Right ventricle myocardium inferior (tissue), 1 donor: ENCODE measurements at regions not wholly inside any gene's neighbourhood (a gene's known extent, or its start where the extent isn't known, plus 50 kb on each side); places are given as distances from the start of the nearest gene placed in this dataset.

Source experiments
- ATAC-seq: fragments of 200-7000 bp; cut with Tn5 transposase; one replicate; pipeline ENCODE4 v1.9.1; 2020; ENCODE audit warnings: mild to moderate bottlenecking, moderate library complexity
- DNase-seq: peaks from one replicate; pipeline ENCODE4 v3.0.0; 2021; ENCODE audit errors: missing footprints
- intact Hi-C: fragments of 100-400 bp; cut with DNase I; formaldehyde crosslinking; loops from one replicate; pipeline ENCODE4 v1.11.0; 2022
- donor health status: DM: no; HTN: yes; CAD: no; lungs with severe emphysema.

DNA sequence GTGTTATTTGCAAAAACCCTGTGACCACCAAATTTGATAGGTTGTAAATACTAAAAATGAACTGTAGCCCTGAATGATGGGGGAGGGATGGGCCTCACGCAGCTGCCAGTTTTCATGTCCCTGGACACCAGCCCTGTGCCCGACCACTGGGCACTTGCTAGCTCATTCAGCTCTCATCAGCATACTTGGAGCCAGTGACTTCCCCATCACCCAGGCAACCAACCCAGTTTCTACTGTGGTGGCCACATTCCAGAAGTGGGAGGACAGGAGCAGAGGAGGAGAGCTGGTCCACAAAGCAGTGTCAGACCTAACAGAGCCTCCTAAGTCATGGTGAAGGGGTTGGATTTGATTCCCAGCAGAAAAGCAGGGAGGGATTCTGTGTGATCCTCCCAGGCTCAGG lies 128.2 kb downstream of the CPEB2 start:
- DNase-seq (no peak), ATAC-seq (no peak)
- intact Hi-C loops, result no loop called here

DNA sequence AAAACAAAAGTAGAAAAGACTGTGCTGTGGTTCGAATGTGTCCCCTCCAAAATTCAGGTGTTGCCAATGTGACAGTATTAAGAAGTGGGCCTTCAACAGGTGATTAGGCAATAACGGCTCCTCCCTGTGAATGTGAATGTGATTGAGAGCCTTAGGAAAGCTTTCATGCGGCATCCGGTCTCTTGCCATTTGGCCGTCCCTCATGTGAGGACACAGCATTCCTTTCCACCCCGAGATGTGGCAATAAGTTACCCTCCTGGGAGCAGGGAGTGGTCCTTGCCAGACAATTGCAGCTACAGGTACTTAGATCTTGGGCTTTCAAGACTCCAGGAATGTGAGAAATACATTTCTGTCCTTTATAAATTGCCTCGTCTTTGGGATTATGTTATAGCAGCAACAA lies 129.3 kb downstream of the CPEB2 start:
- ATAC-seq, result no peak
- DNase-seq, result no peak
- intact Hi-C loops, result no loop called here

DNA sequence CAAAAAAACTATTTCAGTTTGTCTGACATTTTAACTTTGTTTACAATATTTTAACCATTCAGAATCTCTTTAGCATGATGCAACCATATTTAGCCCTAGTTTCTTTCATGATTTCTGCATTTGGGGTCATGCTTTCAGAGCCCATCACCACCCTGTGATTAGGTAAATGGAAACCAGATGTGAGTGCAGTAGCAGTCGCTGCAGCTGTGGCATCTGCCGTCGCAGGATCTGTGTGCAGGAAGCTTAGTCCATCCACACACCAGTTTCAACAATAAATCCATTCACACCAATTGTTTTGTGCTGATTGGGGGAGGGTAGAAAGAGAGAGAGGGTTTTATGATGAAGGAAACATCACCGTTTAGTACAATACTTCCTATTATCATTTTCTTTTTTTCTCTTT lies 130.5 kb downstream of the CPEB2 start:
- intact Hi-C loops, result no loop called here
- ATAC-seq (no peak), DNase-seq (no peak)

DNA sequence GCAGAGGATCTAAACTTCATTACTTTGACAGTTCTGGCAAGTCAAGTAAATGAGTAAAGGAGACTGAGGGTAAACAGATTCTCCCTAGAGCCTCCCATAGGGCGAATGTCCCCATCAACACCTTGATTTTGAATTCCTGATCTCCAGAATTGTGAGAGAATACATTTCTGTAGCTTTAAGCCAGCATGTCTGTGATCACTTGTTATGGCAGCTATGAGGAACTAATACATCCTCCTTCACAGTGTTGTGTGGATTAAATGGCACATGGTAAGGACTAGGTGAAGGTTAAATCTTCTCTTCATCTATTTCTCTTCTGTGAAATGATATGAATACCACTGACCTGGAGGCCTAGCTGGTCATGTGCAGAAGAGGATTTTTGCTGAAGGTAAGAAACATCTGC lies 137.3 kb downstream of the CPEB2 start:
- DNase-seq, result no peak
- no peak for ATAC-seq
- intact Hi-C loops, result no loop called here

DNA sequence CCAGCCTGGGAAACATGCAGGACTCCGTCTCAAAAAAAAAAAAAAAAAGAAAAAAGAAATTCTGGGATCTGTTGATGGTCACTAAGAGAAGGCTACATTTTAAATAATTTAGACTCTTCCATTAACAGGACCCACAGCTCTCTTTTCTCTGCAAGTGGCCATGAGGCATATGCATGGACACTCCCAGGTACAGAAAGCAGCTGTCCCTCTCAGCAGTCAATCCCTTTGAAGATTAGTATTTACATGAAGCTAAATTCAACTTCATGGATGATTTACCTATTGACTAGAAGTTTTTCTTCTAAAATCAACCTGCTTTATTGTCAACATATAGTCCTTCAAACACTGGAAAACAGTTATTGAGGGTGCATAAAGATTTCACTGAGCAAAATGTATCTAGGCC lies 139.9 kb downstream of the CPEB2 start:
- ATAC-seq (no peak), DNase-seq (no peak)
- intact Hi-C loops, result loop anchor here (5.0 to 10.0 kb wide), 2 partner anchors 75 to 513 kb away; partner anchors contain the start of gene FBXL5

DNA sequence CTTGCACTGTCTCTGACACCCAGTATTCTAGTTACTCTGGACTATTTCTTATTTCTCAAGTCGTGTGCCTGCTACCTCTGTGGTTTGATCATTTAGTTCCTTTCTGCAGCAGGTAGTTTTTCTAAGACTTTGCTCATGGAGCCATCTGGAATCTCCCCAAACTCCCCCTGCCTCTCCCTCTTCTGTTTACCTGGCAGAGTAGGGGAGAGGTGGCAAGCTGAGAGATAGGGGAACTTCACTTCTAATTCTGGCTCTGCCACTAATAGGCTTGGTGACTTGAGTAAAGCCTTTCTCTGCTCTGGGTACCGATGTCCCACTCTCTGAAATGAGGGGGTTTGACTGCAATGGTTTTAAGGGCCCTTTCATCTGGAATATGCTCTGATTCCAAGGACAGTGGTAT lies 141.3 kb downstream of the CPEB2 start:
- intact Hi-C loops, result loop anchor here (5.0 to 10.0 kb wide), 2 partner anchors 76 to 511 kb away; partner anchors contain the start of gene FBXL5
- DNase-seq (no peak), ATAC-seq (no peak)

DNA sequence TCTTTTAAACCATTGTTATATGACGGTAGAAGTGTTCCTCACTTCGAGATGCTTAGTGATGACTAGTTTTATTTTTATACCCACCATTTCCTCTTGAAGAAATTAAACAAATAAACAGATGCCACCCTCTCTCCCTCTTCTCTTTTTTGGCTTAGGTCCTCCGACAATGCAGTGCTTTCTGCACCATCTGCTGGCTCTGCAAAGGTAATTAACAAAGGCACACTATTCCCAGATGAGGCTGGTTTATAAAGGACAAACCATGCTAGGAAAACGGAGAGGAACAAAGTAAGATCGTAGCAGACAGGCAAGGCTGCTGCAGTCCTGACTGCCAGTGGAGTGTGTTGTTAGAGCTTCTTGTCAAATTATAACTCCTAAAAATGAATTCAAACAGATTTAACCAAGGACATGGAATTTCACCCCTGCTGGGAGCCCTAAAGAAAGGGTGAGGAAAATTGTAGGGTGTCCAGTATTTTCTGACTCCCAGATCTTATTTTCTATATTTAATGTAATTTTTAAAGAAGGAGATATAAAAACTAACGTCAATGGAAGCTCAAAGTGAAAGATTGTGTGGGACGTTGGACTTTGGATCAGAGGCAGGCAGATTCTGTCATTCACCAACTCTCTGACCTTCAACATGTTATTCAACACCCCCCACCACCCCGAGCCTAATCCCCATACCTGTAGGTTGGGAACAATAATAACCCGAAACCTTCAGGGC lies 142.1 kb downstream of the CPEB2 start:
- ATAC-seq, result no peak

DNA sequence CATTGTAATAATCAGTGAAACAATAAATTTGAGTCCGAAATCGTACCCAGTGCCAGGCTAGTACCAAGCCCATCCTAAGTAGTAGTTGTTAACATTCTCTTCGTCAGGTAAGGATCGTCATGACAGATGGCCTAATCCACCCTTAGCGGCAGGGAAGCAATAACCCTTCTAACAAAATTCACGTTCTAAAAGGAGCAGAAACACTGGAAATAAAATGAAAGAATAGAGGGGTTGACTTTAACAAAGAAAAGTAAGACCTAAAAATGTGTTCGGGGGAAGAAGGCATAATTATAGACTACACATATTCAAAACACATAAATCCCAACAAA lies 142.7 kb downstream of the CPEB2 start:
- no peak for DNase-seq
- ATAC-seq, result no peak
- intact Hi-C loops, result loop anchor here (2.0 to 10.0 kb wide), 3 partner anchors 78 to 510 kb away; partner anchors contain the start of genes CPEB2 and FBXL5

More for the DNA sequence above, 142.1 kb downstream of the CPEB2 start:
- DNase-seq, result no peak
- intact Hi-C loops, result loop anchor here (2.0 to 10.0 kb wide), 3 partner anchors 77 to 510 kb away; partner anchors contain the start of genes CPEB2 and FBXL5

DNA sequence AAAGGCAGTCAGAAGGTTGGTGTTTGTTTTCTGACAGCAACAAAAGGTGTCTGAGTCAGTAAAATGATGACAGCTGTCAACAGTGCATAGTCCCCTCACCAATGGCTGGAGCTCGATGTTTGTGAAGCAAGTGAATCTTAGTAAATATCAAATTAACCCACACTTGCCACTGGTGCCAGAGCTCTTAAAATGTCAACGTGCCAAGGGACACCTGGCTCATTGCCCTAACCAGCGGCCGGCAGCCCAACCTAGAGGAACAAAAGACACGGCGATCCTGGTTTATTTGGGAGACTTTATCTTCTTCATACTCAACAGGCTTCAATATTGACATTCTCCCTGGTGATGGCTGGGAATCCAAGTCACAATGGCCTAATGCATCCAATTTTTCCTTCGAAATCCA lies 143.4 kb downstream of the CPEB2 start:
- no peak for DNase-seq
- peak; percentile 64 for ATAC-seq
- intact Hi-C loops, result loop anchor here (2.0 to 10.0 kb wide), 2 partner anchors 143 to 509 kb away; partner anchors contain the start of genes CPEB2 and FBXL5

DNA sequence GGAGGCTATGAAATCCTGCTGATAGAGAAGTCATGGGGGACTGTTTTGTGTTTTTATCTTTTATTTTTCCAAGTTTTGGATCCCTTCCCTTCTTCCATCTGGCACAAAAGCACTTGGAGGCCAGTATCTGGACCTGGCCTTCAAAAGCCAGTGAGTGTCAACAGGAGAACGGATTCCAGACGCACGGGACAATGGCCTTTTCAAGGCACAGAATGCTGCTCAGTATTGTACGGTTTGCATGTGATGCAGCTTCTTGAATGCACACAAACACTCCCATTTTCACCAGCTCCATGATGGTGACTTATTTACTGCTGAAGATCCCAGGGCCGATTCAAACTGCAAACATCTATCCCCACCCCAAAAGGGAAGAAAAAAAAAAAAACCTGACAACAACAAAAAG lies 145.4 kb downstream of the CPEB2 start:
- DNase-seq, result no peak
- no peak for ATAC-seq
- intact Hi-C loops, result loop anchor here (10.0 kb wide), 1 partner anchor 507 kb away; the partner anchor contains the start of gene FBXL5

DNA sequence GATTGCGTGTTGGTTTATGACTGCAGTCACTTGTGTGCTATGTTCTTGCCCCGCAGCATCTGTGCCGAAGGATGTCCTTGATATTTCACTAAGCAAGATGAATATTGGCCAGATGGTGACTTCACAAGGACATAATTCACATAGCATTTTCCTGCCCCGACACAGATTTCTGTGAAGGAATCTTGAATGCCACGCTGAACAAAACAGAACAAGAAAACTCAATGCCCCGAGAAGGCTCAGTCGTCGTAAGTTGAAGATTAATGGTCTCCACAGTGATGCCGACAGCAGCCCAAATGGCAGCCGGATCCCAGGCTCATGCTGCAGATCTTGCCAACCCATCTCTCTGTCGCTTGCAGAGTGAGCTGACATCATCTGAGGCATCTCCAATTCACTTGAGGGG lies 145.9 kb downstream of the CPEB2 start:
- DNase-seq, result no peak
- ATAC-seq, result no peak
- intact Hi-C loops, result loop anchor here (10.0 kb wide), 1 partner anchor 507 kb away; the partner anchor contains the start of gene FBXL5

DNA sequence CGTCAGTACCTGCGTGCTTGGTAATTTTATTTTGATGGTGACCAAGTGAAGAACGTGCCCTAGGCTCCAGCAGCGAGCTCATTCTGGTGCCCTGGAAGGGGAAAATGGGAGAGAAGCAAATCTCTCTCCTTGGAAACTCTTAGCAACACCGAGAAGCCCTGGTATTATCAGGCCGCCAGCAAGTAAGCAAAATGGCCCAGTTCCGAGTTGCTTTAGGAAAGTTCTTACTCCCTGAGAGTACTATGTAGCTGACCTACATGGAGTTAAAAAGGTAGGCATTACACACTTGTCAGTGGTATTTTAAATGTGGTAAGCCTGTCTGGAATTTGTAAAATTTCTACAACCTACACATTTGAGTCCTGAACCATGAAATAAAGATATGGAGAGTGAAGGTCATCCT lies 146.4 kb downstream of the CPEB2 start:
- intact Hi-C loops, result loop anchor here (10.0 kb wide), 1 partner anchor 506 kb away; the partner anchor contains the start of gene FBXL5
- DNase-seq (no peak), ATAC-seq (no peak)

DNA sequence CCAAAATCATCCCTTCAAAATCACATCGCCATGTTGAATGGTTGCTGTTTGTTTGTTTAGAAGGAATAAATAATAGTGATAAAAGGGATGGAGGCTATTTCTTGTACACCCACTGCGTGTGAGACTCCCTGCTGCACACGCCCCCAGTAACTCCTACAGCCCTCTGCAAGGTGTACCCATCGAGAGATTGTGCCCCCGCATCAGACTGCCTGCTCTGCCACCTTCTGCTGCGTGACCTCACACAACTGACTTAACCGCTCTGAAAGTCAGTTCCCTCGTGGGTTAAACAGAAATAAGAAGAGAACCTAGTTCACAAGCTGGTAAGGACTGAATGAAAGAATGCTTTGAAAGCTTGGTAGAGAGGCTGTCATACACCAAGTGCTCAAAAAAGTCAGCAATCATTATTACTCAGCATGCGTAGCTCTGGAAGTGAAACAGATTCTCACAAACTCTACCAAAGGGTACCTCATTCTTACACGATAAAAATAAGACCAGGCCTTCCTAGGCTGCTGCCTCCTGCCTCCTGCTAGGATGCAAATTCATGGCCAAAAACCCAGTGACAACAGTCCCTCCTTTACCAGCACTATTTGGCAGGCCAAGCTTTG lies 147.1 kb downstream of the CPEB2 start:
- intact Hi-C loops, result loop anchor here (10.0 kb wide), 1 partner anchor 505 kb away; the partner anchor contains the start of gene FBXL5
- no peak for DNase-seq
- peak; percentile 3 for ATAC-seq

DNA sequence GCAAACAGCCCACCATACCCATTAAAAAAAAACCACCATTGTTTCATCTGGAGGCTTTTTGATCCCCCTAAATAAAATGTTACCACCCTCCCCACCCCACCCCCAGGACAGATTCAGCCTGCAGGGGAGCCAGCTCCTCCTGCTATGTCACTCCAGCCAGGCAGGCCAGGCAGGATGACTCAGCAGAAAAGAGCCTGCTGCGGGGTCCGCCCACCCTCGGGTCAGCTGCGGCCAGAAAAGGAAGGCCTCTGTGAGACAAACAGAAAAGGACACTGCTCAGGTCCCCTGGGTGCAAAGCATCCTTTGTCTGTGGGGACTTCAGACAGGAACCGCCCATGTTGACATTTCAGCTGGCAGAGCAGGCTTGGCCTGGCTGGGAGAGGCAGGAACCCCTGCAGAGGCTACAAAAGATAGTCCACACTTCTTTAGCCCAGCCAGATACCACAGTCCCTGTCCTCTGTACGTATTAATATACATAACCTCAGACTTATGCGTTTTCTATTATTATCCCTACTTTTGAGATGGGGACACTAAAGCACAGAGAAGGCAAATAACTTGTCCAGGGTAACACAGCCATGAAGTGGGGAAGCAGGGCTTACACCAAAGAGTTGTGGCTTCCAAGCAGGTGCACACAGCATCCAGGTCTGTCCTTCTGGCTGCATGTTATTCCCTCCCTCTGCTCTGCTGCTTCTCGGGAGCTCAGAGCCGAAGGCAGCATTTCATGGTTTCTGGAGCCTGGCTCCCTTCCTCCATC lies 147.7 kb downstream of the CPEB2 start:
- intact Hi-C loops, result loop anchor here (10.0 kb wide), 1 partner anchor 505 kb away; the partner anchor contains the start of gene FBXL5
- peak; percentile 83 for ATAC-seq
- peak; percentile 92 for DNase-seq

DNA sequence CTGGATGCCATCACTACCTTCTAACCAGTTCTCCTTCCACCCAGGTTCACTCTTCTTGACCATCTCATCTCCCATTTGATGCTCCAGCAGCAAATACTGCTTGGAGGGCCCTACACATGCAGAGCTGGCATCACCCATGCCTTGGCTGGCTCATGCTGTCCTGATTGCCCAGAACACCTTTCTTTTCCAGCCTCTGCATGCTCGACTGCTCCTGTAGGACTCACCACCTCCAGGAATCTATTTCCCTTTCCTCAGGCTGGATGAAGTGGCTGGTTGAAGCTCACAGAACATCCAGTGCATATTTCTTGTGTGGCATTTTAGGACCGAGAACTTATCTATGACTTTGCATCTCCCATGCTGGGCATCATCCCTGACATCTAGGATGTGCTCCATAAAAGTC lies 148.3 kb downstream of the CPEB2 start:
- DNase-seq (no peak), ATAC-seq (no peak)
- intact Hi-C loops, result no loop called here

DNA sequence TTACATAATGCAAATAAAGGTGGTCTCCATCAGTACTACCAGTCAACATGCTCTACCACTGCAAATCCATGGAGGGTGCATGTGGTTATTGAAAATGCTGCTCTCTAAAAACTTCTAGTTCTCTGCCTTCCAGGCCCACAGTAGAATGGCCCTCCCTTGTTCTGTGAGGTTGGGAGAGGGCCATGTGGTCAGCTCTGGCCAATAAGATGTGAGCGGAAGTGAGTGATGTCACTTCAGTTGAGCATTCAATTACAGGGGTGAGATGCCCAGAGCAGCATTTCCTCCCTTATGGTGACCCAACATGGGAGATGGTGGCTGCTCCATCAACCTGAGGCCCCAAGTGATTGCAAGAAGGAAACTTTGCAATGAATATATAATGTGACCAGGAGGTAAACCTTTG lies 148.8 kb downstream of the CPEB2 start:
- no peak for DNase-seq
- intact Hi-C loops, result no loop called here
- no peak for ATAC-seq

DNA sequence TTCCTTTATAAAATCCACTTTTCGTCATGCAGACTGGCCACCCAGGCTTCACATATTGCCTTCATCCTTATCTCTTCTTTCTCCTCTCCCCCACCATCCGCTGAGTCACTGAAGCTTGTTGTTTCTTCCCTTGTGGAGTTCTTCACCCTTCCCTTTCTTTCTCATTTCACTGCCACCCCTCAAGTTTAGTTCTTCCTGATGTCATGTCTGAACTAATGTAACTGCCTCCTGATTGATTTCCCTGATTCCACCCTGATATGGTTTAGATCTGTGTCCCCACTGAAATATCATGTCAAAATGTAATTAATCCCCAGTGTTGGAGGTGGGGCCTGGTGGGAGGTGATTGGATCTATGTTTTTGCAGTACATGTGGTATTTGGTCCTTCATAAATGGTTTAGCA lies 151.4 kb downstream of the CPEB2 start:
- intact Hi-C loops, result no loop called here
- DNase-seq (no peak), ATAC-seq (no peak)

DNA sequence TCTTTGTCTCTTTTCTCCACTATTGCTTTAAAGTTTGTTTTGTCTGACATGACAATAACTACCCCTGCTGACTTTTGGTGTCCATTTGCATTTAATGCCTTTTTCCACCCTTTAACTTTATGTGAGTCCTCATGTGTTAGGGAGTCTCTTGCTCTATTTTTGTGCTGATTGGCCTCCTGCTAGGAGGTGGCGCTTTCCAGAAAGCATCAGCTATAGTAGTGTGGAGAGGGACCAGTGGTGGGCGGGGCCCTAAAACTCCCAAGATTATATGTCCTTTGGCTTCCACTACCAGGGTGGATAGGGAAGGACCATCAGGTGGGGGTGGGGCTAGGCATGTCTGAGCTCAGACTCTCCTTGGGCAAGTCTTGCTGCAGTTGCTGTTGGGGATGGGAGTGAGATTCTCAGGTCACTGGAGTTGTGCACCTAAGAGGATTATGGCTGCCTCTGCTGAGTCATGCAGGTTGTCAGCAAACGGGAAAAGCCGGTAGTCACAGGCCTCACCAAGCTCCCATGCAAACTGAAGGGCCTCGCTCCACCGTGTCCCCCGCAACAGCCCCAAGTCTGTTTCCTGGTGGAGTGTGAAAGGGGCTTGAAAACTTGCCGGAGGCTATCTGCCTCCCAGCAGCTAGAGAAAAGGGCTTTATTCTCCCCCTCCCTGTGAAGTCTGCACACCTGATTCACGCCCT lies 156.3 kb downstream of the CPEB2 start:
- DNase-seq (peak; percentile 44), ATAC-seq (no peak)
- intact Hi-C loops, result no loop called here

DNA sequence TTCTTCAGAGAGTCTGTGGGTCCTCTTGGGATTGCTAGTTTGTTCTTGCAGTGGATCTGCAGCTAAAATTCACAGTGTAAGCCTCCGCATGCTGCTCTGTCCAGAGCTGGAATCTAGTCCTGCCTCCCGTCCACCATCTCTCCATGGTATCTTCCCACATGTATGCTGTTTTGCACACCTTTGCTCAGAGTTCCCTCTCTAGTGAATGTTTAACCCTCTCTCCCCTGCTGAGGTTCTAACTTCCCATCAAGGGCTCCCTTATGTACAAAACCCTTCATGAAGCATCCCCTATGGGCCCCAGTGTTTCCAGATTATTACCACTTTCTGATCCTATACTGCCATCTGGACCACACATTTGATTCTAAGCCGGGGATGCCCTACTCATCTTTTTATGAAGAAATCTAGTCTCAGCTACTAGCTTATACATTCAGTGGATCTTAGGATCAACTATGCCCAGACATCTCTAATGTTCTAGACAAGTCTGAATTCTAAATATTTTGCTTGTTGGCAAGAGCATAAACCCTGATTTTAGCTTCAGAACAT lies 157.3 kb downstream of the CPEB2 start:
- intact Hi-C loops, result no loop called here
- no peak for ATAC-seq
- no peak for DNase-seq
